Activated gamma-delta T cell treated with Interleukin-2 at 50 U/mL for 16 hours (primary cell): ENCODE measurements at regions not wholly inside any gene's neighbourhood (a gene's known extent, or its start where the extent isn't known, plus 50 kb on each side); places are given as distances from the start of the nearest gene placed in this dataset.
"Not testable (repeated sequence)": the region's sequence is repeated elsewhere in the genome, so short reads cannot be mapped to it uniquely, and the experiment has no call there.

Source experiments
- DNase-seq: peaks from one replicate; pipeline ENCODE4 v3.0.0-alpha.2; 2020

DNA sequence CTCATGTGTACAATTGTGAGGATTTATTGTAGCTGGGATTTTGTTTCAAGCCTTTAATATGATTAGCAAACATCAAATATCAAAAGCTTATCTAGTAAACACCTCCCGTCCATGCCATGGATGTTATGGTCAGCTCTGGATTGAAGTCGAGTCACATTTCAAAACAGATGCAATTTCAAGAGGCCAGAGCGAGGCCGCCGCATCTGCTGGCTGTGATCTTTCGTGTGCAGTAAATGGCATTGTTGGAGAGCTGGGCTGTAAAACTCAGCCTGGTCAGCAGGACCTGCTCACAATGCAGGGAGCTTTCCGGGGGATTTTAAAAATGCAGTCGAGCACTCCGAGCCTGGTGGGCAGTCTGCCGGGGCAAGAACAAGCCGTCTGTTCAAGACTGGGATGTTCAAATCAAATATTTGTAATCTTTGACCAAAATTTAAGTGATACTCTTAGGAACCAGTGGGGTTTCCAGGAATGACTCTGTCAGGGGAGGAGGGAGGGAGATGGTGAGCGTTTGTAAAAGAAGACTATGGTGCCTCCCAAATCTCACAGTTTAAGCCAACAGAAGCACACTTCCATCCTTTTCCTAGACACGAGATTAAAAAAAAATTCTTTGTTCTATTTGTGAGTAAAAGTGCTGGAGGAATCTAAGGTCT, 97.6 kb downstream of the MYCN start:
- DNase-seq = no peak

DNA sequence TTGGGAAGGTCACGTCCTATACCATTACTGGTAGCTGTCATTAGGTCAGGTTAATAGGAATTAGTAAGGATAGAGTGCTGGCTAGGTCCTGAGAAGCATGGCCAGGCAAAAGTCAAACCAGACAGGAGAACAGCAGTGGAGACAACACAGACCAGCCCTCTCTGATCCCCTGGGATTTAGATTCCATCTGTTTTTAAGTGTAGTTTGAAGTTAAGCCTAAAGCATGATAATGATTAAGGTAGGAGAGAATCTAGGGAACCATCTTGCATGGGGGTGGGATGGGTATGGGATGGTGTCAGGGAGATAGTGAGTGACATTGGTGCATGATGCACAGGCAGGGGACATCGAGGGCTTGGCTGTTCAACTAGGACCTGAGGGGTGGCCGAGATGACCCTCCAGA, 96.6 kb downstream of the MYCN start:
- no peak for DNase-seq

DNA sequence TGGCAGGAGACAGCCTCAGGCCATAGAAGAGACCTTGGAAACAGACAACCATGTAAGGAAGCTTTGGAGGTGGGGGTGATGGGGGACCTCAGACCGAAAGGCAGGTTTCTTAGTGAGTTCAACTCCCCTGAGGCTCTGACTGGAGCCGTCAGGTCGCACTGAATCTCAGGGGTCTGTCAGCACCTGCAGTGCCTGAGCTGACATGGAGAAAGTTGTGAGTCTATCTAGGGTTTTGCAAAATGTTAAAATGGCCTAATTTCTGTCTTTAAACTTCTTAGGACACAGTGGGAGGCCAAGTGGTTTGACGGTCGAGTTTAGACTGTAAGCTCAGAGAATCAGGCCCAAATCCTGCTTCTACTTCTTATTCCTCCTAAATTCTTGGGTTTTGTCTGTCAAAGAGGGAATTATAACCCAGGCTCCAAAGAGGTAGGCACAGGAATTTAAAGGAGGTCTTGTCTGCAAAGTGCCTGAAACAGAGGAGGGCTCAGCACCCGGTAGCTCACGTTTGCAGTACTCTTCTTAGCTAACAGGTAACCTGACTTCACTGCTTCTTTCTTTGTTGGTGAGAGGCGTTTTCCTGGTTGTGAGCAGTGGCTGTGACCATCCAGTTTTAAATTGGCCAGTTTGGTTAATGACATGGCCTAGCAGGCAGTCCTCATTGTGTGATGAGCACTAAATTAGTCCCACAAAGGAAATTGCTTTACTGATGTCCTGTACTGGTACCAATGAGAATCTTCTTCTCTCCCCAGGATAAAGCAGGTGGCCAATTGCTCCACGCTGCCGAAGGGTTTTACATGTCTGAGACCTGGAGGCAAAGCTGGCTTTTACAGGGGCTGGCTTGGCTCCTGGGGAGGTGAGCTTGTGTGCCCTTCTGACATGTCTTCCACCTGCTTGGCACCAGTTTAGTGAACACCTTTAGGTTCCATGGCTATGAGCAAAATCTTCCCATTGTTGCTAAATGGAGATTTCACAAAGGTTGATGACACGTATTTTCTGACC, 95.7 kb downstream of the MYCN start:
- DNase-seq = no peak

DNA sequence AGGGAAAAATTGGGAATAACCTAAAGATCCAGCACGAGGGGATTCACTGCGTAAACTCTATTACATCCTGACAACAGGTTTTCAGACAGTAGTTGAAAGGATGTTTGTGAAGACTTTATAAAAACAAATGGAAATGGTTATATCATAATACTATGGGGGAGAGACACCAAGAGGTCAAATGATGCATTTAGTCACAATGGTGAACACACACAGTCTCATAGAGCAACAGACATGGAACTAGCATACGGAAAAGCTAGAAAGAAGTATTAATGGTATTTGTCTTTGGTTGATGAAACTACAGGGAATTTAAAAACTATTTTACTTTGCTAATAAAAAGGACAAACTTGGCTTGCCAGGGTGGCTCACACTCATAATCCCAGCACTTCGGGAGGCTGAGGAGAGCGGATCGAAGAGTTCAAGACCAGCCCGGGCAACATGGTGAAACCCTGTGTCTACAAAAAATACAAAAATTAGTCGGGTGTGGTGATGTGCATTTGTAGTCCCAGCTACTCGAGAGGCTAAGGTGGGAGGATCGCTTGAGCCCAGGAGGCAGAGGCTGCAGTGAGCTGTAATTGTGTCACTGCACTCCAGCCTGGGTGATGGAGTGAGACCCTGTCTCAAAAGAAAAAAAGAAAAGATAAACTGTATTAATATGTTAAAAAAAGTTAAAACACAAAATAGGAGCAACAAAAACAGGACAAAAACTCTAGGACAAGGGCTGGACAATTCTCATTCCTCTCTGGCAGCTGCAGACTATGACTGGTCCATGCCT, 94.8 kb downstream of the MYCN start:
- DNase-seq = no peak

DNA sequence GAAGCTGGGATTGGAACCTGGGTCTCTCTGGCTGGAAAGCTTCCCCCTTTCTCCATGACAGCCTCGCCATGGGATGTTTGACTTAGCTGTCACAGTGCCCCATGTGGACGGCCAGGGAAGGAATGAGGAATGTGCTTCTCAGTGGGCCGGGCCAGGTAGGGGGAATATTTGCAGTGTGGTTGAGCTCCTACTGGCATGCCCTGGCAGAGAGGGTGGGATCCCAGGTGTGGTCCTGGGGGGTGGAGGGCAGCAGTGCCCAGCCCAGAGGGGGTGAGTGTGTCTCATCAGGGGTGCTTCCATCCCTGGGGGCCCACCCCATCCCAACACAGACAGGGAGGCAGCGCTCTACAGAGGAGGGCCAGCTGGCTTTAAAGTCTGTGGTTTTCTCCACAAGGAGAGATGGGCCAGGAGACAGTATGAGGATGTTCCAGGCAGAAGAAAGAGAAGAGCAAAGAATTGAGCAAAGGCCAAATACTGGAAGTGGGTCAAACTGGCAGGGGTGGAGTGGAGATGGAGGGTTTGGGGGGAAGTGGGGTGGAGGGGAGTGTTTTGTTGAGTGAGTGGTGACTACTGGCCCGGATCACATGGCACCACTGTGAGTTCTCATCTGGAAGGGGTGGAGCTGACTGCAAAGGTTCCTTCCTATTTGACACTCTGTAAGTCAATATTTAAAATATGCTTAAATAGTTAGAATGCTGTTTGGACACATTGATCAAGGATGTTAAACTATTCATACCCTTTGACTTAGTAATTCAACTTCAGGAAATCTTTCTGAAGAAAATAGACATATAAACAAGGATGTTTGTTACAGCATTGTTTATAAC, 94.0 kb downstream of the MYCN start:
- DNase-seq = no peak

DNA sequence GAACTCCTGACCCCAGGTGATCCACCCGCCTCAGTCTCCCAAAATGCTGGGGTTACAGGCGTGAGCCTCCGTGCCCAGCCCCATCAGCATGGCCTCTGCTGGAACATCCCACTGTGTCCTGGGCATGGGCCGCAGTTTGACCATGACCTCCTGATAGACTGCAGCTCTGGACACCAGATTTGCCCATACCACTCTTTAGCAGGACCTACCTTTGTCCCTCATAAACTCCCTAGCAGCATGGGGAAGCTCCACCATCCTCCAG, 92.6 kb downstream of the MYCN start:
- DNase-seq = no peak

DNA sequence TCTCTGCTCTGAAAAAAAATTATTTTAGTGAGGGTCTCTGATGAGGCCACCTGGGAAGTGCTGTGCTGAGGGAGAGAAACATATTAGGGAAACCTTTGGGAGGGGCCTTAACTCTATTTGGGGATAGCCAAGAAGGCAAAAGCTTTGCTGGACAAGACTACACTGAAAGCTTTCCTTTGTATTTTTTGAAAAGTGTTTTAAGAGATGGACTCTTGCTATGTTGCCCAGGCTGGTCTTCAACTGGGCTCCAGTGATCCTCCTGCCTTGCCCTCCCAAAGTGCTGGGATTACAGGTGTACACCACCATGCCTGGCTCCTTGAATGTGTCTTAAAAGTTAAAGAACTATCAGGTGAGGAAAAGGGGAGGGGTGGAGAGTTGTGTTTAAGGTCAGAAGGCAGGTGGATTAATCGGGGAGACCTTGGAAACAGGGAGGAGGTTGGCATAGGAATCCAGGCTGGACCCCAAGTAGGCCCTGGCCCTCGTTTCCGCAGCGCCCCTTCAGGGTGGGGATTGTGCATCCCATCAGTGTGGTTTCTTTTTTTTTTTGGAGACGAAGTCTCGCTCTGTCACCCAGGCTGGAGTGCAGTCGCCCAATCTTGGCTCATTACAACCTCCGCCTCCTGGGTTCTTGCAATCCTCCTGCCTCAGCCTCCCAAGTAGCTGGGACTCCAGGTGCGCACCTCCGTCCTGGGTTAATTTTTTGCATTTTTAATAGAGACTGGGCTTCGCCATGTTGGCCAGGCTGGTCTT, 92.1 kb downstream of the MYCN start:
- DNase-seq = no peak

DNA sequence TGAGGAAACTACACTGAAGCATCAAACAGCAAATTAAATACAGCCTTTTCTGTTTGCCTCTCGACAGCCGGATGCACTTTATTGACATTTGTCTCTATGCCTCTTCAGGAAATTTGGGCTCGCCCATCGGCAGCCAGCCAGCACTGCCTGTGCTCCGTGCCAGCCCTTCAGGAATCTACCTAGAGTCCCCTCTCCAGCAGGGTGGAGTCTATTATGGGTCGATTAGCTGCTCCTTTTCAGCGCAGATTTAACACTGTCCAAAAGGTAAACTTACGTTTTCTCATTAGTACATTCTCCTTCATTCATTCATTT, 91.5 kb downstream of the MYCN start:
- no peak for DNase-seq

DNA sequence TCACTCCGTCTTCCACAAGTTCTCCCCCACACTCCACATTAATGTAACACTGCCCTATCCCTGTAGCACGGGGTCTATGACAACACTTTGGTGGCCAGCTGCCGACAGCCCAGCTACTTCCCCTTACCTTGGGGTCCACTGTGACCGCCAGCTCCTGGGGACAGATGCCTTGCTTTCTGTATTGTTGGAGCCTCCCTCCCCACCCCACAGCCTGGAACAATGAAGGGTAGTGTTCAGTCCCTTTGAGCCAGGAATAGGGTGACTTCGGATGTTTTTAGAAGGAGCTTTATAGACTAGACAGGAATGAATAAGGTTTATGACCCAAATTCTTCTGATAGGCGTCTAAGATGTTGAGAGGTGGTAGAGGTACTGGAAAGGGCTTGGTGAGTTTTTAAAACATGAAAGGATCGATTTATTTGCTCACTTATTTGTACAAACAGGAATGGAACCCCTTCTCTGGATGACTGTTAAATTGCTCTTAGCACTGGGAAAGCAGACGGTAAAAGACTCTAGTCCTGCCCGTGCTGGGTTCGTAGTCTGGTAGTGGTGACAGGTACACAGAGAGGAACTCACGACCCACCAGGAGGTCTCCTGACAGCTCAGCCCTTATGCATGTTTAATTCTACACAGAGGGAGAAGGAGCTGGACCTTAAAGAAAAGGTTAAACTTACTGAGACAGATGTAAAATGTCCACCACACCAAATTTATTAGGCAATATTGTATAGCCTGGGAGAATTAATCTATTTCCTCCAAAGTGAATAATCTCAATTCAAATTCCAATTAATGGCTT, 90.9 kb downstream of the MYCN start:
- no peak for DNase-seq

DNA sequence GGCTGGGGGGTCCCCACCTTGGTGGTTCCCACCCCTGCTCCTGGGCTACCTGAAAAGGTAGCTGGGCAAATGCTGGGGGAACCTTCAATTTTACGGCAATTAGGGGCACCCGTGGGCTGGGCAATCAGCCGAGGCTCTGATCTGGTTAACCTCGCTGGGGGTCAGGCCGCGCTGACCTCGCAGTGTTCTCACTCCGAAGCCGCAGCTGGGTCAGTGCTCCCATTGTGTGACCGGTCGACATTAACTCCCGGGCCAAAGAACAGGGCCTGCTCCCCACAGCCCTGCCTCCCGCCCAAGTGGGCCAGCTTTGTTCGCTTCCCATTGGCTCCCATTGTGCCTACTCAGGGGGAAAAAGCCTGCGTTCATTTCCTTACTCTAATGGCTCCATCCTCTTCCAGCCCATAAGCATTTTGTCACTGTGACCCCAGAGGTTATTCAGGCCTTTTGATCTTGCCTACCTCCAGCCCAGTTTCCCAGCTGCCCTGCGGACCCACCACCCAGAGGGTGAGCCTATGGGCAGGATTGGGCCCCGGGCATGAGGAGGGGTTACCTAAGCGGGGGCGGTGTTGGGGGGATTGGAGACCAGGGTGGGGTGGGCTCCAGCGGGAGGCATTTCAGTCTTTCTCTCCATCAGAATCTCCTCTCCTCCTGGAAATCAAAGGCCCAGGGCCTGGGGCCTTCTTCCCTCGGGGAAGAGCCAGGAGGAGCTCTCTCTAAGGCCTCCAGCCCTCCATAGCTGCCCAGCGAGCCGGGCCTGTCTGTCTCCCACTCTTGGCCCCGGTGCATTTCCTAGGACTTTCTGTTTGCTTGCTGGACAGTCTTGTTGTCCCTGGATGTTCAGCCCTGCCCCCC, 90.1 kb downstream of the MYCN start:
- no peak for DNase-seq

DNA sequence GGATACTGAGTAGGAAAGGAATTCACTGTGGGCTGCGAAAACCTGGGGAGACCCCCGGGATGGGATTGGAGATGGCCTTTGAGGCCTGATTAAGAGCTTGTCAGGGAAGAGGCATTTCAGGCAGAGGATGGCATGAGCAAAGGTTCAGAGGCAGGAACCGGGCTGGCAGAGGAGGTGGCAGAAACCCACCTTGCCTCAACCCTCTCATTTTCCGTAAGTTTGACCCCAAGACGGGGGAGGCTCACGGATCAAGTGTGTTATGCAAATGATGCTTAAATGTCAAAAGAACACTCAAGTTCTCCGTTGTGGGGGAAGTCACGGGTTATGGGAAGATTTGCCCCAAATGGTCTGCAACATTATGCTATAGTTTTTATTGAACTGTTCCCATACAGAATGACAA, 88.3 kb downstream of the MYCN start:
- no peak for DNase-seq

DNA sequence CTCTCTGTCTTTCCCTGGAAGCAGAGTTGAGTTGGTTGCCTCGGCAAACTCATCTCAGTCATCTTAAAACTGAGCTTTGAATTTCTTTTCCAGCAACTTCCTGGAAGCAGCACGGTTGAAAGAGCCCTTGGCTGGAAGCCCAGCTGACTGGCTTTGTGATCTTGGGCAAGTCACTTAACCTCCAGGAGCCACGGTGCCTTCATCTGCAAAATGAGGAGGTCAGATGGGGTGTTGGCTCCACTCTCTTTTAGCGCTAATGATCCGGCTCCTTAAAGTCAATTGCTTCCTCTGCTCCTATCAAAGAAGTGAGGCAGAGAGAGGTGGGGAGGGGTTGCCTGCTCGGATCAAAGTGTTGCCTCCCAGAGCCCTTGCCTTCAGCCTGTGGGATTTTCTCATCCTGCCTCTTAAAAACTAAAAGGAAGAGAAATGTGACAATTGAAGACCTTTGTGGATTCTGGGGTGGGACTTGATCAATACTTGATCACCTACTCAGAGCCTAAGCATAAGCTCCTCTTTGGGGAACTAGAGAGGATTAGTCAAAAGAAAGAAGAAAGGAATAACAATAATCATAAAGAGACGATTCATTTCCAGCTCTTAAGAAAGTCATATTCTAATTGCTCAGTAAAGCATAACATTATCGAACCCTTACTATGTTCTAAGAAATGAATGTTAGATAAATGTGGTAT, 86.6 kb downstream of the MYCN start:
- no peak for DNase-seq

DNA sequence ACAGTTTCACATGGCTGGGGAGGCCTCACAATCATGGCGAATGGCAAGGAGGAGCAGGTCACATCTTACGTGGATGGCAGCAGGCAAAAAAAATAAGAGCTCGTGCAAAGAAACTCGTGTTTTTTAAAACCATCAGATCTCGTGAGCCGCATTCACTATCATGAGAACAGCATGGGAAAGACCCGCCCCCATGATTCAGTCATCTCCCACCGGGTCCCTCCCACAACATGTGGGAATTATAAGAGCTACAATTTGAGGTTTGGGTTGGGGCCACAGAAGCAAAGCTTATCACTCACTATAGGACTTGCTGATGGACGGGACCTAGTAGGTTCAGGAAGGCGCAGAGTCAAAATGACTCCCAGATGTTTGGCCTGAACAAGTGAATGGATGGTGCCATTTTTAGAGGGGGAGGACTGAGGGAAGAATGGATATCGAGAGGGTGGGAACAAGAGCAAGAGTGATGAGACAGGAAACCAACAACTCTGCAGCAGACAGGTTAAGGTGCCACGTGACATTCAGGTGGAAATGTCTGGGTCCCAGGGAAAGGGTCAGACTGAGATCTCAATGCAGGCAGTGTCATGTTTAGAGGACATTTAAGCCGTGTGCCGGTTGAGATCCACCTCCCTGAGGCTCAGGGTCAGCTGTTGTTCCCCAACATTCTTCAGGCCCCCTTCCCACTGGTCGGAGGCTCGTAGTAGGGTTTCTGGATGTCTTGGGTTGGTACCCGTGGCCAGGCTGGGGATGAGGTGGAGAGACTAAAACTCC, 85.7 kb downstream of the MYCN start:
- DNase-seq = no peak

DNA sequence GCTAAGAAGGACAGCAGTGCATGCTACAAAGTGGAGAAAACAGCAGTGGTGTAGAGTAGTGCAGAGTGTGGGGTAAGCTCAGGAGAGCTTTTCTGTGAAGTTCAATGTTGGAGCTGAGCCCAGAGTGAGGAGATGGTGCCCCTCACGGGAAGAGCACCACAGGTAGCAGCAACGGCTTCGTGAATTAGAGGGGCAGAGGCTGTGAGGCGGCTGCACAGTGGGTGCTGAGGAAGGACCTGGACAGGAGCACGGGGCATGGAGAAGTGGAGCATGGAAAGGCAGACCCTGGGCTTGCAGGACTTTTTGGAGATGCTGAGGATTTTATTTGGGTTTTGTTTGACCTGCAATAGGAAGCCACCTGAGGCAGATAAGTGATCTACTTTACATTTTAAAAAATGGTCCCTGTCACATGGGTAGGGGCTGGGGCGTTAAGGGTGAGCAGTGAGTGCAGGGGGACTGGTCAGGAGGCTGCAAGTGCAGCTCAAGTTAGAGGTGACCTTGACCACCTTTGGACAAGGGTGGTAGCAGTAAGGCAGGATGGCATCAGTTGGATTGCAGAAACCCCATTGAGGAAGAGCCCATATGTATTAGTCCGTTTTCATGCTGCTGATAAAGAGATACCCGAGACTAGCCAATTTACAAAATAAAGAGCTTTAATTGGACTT, 85.0 kb downstream of the MYCN start:
- DNase-seq = no peak

DNA sequence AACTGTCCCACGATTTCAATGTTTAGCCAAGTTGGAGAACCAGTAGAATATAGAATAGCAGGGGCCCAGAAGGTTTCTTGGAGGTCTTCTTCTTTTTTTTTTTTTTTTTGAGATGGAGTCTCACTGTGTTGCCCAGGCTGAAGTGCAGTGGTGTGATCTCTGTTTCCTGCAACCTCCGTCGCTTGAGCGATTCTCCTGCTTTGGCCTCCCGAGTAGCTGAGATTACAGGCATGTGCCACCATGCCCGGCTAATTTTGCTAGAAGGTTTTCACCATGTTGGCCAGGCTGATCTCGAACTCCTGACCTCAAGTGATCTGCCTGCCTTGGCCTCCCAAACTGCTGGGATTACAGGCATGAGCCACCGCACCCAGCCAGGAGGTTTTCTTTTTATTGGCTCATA, 84.3 kb downstream of the MYCN start:
- not testable (repeated sequence) for DNase-seq

DNA sequence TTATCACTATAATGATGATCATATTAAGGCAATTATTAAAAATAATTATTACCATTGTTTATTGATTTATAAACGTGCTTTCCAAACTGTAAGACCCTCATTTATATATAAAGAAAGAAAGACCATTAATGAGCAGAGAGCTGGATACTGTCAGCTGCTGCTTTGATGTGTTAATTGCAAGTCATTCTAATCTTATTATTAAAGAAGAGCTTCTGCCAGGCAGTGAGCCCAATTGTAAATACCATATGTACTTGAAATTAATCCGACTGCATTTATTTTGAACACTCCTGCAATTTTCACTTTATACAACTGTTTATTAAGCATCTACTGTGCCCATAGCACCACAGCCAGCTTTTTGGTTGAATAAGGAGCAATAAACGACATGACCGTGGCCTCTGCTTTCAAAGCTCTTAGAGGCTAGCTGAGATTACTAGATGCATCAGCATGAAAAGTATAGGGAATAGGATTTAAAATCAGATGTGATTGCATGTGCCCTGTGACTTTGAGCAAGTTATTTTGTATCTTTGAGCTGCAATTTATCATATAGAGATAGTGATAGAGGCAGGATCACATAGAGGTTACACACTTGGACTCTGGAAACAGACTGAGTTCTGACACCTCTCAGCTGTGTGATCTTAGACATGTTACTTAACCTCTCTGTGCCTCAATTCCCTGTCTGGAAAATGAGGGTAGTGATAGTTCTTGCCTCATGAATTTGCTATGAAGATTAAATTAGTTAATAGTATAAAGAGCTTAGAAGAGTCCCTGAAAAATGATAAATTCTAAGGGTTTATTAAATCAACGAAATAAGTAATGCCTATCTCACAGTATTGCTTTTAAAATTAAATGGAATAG, 83.4 kb downstream of the MYCN start:
- DNase-seq = no peak

DNA sequence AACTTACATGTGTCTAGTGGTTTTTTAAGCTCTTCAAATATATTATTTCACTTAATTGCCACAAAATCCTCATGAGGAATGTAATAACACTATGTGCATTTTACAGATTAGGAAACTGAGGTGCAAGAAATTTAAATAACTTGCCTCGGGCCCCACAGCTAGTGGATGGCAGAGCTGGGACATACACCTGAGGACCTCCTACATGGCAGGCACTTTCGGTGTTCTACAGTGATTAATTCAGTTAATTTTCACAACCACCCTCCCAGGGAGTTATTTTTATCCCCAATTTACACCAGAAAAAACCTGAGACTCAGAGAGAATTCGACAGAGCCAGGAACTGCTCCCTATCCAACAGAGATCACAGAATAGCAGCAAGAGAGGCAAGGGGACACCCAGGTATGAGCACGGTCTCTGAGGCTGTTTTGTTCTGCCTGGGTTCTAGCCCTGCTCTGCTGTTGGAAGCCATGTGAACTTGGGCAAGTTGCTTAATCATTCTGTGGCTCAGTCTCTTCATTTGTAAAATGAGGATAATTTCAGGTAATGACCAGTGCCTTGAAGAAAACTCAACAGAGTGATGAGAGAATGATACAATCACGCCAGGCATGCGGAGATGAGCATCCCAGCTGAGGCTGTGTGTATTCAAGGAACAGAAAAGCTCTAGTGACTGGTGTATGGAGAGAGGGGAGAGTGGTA, 82.3 kb downstream of the MYCN start:
- DNase-seq = no peak
